IMR-90 (cell line): ENCODE measurements at regions not wholly inside any gene's neighbourhood (a gene's known extent, or its start where the extent isn't known, plus 50 kb on each side); places are given as distances from the start of the nearest gene placed in this dataset.

Experiments used
- ATAC-seq: fragments of 200-7000 bp; cut with Tn5 transposase; 2 replicates; pipeline ENCODE4 v1.9.1; 2020; ENCODE audit warnings: low read depth, mild to moderate bottlenecking, moderate library complexity
- BruUV-seq: library from RNA; stranded (reverse); fragments of 400-500 nt; replicated peaks from 2 replicates; lab custom pipeline; 2021; lab: Mats Ljungman, UMichigan
- CTCF ChIA-PET: fragments of 300-600 bp; formaldehyde crosslinking; extraction: SDS; loops from one replicate; lab custom pipeline; 2021; ENCODE audit warnings: antibody characterized with exemption; lab: Yijun Ruan, JAX
- POLR2A ChIA-PET: fragments of 300-600 bp; sonication (Branson Sonifier 250); formaldehyde crosslinking; loops from one replicate; lab custom pipeline; 2022; ENCODE audit warnings: antibody characterized with exemption; ENCODE audit not compliant: unreplicated experiment; lab: Charles Lee
- DNase-seq: peaks from one replicate; pipeline ENCODE4 v3.0.0; 2013
- H2AFZ ChIP-seq: replicated peaks from 2 replicates; pipeline ENCODE3; 2013; ENCODE audit warnings: low read length, mild to moderate bottlenecking; ENCODE audit not compliant: poor library complexity
- H2AK5ac ChIP-seq: 2 replicates; pipeline ENCODE4 v1.6.1; 2013; ENCODE audit warnings: low read depth, low read length, inconsistent platforms
- H2AK9ac ChIP-seq: replicated peaks from 2 replicates; pipeline ENCODE3; 2013; ENCODE audit warnings: mild to moderate bottlenecking, low read depth, low read length, moderate library complexity; ENCODE audit not compliant: poor library complexity
- H2BK120ac ChIP-seq: 2 replicates; pipeline ENCODE4 v1.6.1; 2013; ENCODE audit warnings: low read depth, low read length, inconsistent platforms
- H2BK15ac ChIP-seq: 3 replicates; pipeline ENCODE4 v1.6.1; 2013; ENCODE audit warnings: low read depth, low read length, inconsistent platforms
- H2BK20ac ChIP-seq: 2 replicates; pipeline ENCODE4 v1.6.1; 2013; ENCODE audit warnings: low read depth, mild to moderate bottlenecking, inconsistent platforms, low read length, moderate library complexity
- H2BK5ac ChIP-seq: 2 replicates; pipeline ENCODE4 v1.6.1; 2013; ENCODE audit warnings: mild to moderate bottlenecking, low read depth, low read length, inconsistent platforms; ENCODE audit not compliant: poor library complexity, severe bottlenecking
- H3K14ac ChIP-seq: replicated peaks from 2 replicates; pipeline ENCODE4 v1.6.1; 2013; ENCODE audit warnings: low read depth, low read length, inconsistent platforms
- H3K18ac ChIP-seq: 2 replicates; pipeline ENCODE4 v1.6.1; 2013; ENCODE audit warnings: low read depth, low read length, control low read depth
- H3K23ac ChIP-seq: 2 replicates; pipeline ENCODE4 v1.6.1; 2013; ENCODE audit warnings: low read depth, low read length, inconsistent platforms
- H3K27ac ChIP-seq: 2 replicates; pipeline ENCODE4 v1.5.1; 2013; ENCODE audit warnings: mild to moderate bottlenecking, control low read depth, low read length; ENCODE audit not compliant: insufficient read depth
- H3K27me3 ChIP-seq: 2 replicates; pipeline ENCODE4 v1.6.1; 2013; ENCODE audit warnings: low read length; ENCODE audit not compliant: control insufficient read depth, insufficient read depth
- H3K36me3 ChIP-seq: 2 replicates; pipeline ENCODE4 v1.6.1; 2013; ENCODE audit warnings: low read length, mixed read lengths; ENCODE audit not compliant: control insufficient read depth, insufficient read depth
- H3K4ac ChIP-seq: 2 replicates; pipeline ENCODE4 v1.6.1; 2013; ENCODE audit warnings: low read depth, low read length, inconsistent platforms
- H3K4me1 ChIP-seq: 2 replicates; pipeline ENCODE4 v1.6.1; 2013; ENCODE audit warnings: low read length, mixed read lengths; ENCODE audit not compliant: control insufficient read depth, insufficient read depth
- H3K4me2 ChIP-seq: 2 replicates; pipeline ENCODE4 v1.6.1; 2013; ENCODE audit warnings: low read depth, mild to moderate bottlenecking, control low read depth, low read length, moderate library complexity
- H3K4me3 ChIP-seq: 2 replicates; pipeline ENCODE4 v1.5.1; 2013; ENCODE audit warnings: low read depth, mild to moderate bottlenecking, control low read depth, low read length, moderate library complexity; ENCODE audit not compliant: insufficient read depth
- H3K56ac ChIP-seq: 2 replicates; pipeline ENCODE4 v1.6.1; 2013; ENCODE audit warnings: low read length, inconsistent platforms; ENCODE audit not compliant: insufficient read depth; ENCODE audit errors: extremely low read depth
- H3K79me1 ChIP-seq, 2 experiments: 2 replicates each; pipeline ENCODE4 v1.6.1; 2013; ENCODE audit warnings: low read length in 2 of 2, inconsistent platforms in 1 of 2, low read depth in 1 of 2
- H3K9ac ChIP-seq: 2 replicates; pipeline ENCODE4 v1.6.1; 2013; ENCODE audit warnings: low read depth, low read length, control low read depth
- H3K9me1 ChIP-seq: 2 replicates; pipeline ENCODE4 v1.6.1; 2013; ENCODE audit warnings: low read length, inconsistent platforms; ENCODE audit not compliant: insufficient read depth
- H3K9me3 ChIP-seq: 2 replicates; pipeline ENCODE4 v1.6.1; 2013; ENCODE audit warnings: low read length; ENCODE audit not compliant: control insufficient read depth, insufficient read depth
- H4K20me1 ChIP-seq: 2 replicates; pipeline ENCODE4 v1.6.1; 2013; ENCODE audit warnings: low read length, inconsistent platforms; ENCODE audit not compliant: insufficient read depth
- H4K5ac ChIP-seq: 2 replicates; pipeline ENCODE4 v1.6.1; 2013; ENCODE audit warnings: mild to moderate bottlenecking, low read depth, low read length, control low read depth
- H4K8ac ChIP-seq, 2 experiments: 2 replicates each; pipeline ENCODE4 v1.6.1; 2013; ENCODE audit warnings: low read depth in 2 of 2, low read length in 2 of 2, control low read depth in 1 of 2, inconsistent platforms in 1 of 2
- H4K91ac ChIP-seq: 2 replicates; pipeline ENCODE4 v1.6.1; 2013; ENCODE audit warnings: low read depth, low read length, inconsistent platforms; ENCODE audit not compliant: insufficient read depth
- BHLHE40 ChIP-seq: fragments of 150-350 bp; IDR thresholded peaks from 2 replicates; pipeline ENCODE4 v1.6.1; 2016; ENCODE audit warnings: mild to moderate bottlenecking, low read depth, low read length
- CEBPB ChIP-seq: IDR thresholded peaks from 2 replicates; pipeline ENCODE4 v1.6.1; 2012; ENCODE audit warnings: low read depth, low read length, improper control_type of control experiment
- CHD1 ChIP-seq: IDR thresholded peaks from 2 replicates; pipeline ENCODE4 v1.6.1; 2012; ENCODE audit warnings: low read depth, low read length, improper control_type of control experiment
- FOS ChIP-seq: fragments of 150-350 bp; IDR thresholded peaks from 2 replicates; pipeline ENCODE4 v1.6.1; 2016; ENCODE audit warnings: low read depth, low read length
- MAFK ChIP-seq: IDR thresholded peaks from 2 replicates; pipeline ENCODE4 v1.6.1; 2012; ENCODE audit warnings: low read depth, low read length, improper control_type of control experiment
- MAZ ChIP-seq: IDR thresholded peaks from 2 replicates; pipeline ENCODE4 v1.6.1; 2012; ENCODE audit warnings: low read depth, mild to moderate bottlenecking, low read length, improper control_type of control experiment, moderate library complexity, borderline replicate concordance
- MXI1 ChIP-seq: IDR thresholded peaks from 2 replicates; pipeline ENCODE4 v1.6.1; 2012; ENCODE audit warnings: low read depth, mild to moderate bottlenecking, low read length, moderate library complexity, borderline replicate concordance
- NFE2L2 ChIP-seq: fragments of 150-350 bp; IDR thresholded peaks from 2 replicates; pipeline ENCODE4 v1.6.1; 2016; ENCODE audit warnings: low read depth, mild to moderate bottlenecking, low read length
- POLR2A ChIP-seq: IDR thresholded peaks from 2 replicates; pipeline ENCODE4 v1.6.1; 2012; ENCODE audit warnings: mild to moderate bottlenecking, low read depth, low read length
- RAD21 ChIP-seq: IDR thresholded peaks from 2 replicates; pipeline ENCODE4 v1.6.1; 2012; ENCODE audit warnings: low read length, improper control_type of control experiment
- RCOR1 ChIP-seq: IDR thresholded peaks from 2 replicates; pipeline ENCODE4 v1.6.1; 2012; ENCODE audit warnings: mild to moderate bottlenecking, low read length, improper control_type of control experiment; ENCODE audit not compliant: insufficient replicate concordance
- RFX5 ChIP-seq: IDR thresholded peaks from 2 replicates; pipeline ENCODE4 v1.8.0; 2012; ENCODE audit warnings: low read depth, mild to moderate bottlenecking, low read length, moderate library complexity
- SMC3 ChIP-seq: fragments of 150-350 bp; IDR thresholded peaks from 2 replicates; pipeline ENCODE4 v1.6.1; 2016; ENCODE audit warnings: low read depth, mild to moderate bottlenecking, antibody characterized with exemption, low read length, moderate library complexity
- WGBS, 2 experiments: methylation state at CpG; one replicate each; pipeline versions ENCODE4 v1.1.5 to v1.1.7; 2013; ENCODE audit warnings: missing lambda C conversion rate in 2 of 2; ENCODE audit not compliant: insufficient read length in 1 of 2; ENCODE audit errors: extremely low coverage in 2 of 2; 5-methylcytosine and 5-hydroxymethylcytosine counted together
- dilution Hi-C: fragments of 300-500 bp; cut with HindIII; formaldehyde crosslinking; loops from one replicate; pipeline ENCODE4 v1.14.3; 2018; ENCODE audit warnings: low sequenced_read_pairs; ENCODE audit not compliant: unreplicated experiment
- in situ Hi-C: fragments of 300-500 bp; cut with MboI; formaldehyde crosslinking; loops from 3 replicates; pipeline ENCODE4 v1.14.3; 2019; ENCODE audit warnings: low sequenced_read_pairs, inconsistent platforms, mixed read lengths
- intact Hi-C: fragments of 100-400 bp; cut with micrococcal nuclease; formaldehyde crosslinking; loops from 2 replicates; pipeline ENCODE4 v1.10.0; 2022
- TF ChIP-seq, protein P1 (sequence below): conservative IDR thresholded peaks from 2 replicates; pipeline ENCODE4 v1.5.1; 2012; ENCODE audit warnings: mild to moderate bottlenecking, low read depth, low read length, improper control_type of control experiment
- TF ChIP-seq, protein P2 (sequence below): fragments of 150-350 bp; IDR thresholded peaks from 2 replicates; pipeline ENCODE4 v1.6.1; 2016; ENCODE audit warnings: low read depth, mild to moderate bottlenecking, low read length, moderate library complexity, borderline replicate concordance

DNA sequence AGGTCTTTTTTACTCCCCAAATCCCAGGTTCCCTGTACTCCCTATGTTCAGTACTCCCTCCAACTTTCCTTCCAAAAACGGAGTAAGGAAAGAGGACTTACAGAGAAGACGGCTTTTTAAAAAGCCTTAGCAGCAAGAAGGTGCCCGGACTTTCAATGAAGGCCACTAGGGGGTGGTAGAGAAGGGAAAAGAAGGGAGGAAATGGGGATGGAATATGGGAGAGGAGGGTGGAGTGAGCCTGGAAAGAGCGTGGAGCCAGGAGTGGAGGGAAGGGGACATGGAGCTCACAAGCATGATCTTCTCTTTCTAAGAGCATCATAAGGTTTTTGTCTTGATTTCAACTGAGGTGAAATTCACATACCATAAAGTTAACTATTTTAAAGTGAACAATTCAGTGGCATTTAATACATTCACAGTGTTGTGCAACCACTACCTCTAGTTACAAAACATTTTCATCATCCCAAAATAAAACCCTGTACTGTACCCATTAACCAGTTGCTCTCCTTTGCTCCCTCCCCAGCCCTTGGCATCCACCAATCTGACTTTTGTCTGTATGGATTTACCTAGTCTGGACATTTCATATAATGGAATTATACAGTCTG is 129.9 kb downstream of the ZNF281 start:
- no CpG with 5 or more reads among the region's 4 CpGs for WGBS, 2 experiments
- Histone ChIP-seq H2BK5ac (no peak overlapping the region), H3K4ac (peak overlapping the region; percentile 64; the same call in 1 of the 2 replicates), H3K23ac (no peak overlapping the region), H2BK20ac (0 out of 2 replicates have a peak overlapping the region, but pooled peaks have one; percentile 58), H2AK5ac (no peak overlapping the region), H3K79me1 (no peaks in the 10 kb centered on the region), H3K4me2 (no peak overlapping the region), H4K8ac (peak overlapping the region in 1 of 2 experiments; percentile 82; a peak in 2 of 4 replicates), H2AK9ac (no peak overlapping the region), H3K9me1 (no peaks in the 10 kb centered on the region), H3K27me3 (no peaks in the 10 kb centered on the region), H3K56ac (no peak overlapping the region), H3K4me1 (peaks cover 3% of the 10 kb centered on the region), H4K91ac (no peak overlapping the region; the same call in 1 of the 2 replicates), H3K4me3 (no peak overlapping the region), H2BK15ac (peak overlapping the region; percentile 55; the same call in 1 of the 3 replicates), H2AFZ (no peak overlapping the region), H4K5ac (no peak overlapping the region), H2BK120ac (peak overlapping the region; percentile 53; the same call in 1 of the 2 replicates), H3K9me3 (no peaks in the 10 kb centered on the region), H3K9ac (no peak overlapping the region), H3K27ac (no peak overlapping the region), H4K20me1 (no peaks in the 10 kb centered on the region), H3K14ac (no peak overlapping the region), H3K36me3 (no peaks in the 10 kb centered on the region), H3K18ac (no peak overlapping the region)
- POLR2A ChIA-PET, result no interaction called here
- ATAC-seq (peak; percentile 88), DNase-seq (peak; percentile 60)
- in situ Hi-C loops, result loop anchor here (5.0 to 10.0 kb wide), 2 partner anchors 212 to 595 kb away; no protein-coding TSS in a partner anchor
- dilution Hi-C loops, result no loop called here
- BruUV-seq, result no TSS peak
- CTCF ChIA-PET, result interaction anchor here (0.6 to 1.4 kb wide), 6 partner anchors 38 to 1529 kb away, joined by 3 to 5 read pairs (median 4); no protein-coding TSS in a partner anchor
- intact Hi-C loops, result loop anchor here (1.0 to 10.0 kb wide), 3 partner anchors 145 to 595 kb away; no protein-coding TSS in a partner anchor
- TF ChIP-seq RAD21, result peak; percentile 80
- TF ChIP-seq CEBPB, result peak; percentile 80
- TF ChIP-seq RCOR1, result no peak
- TF ChIP-seq, protein P1, sequence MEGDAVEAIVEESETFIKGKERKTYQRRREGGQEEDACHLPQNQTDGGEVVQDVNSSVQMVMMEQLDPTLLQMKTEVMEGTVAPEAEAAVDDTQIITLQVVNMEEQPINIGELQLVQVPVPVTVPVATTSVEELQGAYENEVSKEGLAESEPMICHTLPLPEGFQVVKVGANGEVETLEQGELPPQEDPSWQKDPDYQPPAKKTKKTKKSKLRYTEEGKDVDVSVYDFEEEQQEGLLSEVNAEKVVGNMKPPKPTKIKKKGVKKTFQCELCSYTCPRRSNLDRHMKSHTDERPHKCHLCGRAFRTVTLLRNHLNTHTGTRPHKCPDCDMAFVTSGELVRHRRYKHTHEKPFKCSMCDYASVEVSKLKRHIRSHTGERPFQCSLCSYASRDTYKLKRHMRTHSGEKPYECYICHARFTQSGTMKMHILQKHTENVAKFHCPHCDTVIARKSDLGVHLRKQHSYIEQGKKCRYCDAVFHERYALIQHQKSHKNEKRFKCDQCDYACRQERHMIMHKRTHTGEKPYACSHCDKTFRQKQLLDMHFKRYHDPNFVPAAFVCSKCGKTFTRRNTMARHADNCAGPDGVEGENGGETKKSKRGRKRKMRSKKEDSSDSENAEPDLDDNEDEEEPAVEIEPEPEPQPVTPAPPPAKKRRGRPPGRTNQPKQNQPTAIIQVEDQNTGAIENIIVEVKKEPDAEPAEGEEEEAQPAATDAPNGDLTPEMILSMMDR, result peak; percentile 73
- TF ChIP-seq RFX5, result no peak
- TF ChIP-seq MAFK, result no peak
- 0 out of 2 replicates have a peak, but pooled peaks have one; percentile 30 for TF ChIP-seq POLR2A
- no peak for TF ChIP-seq FOS
- TF ChIP-seq MAZ, result 0 out of 2 replicates have a peak, but pooled peaks have one; percentile 20
- no peak for TF ChIP-seq NFE2L2
- TF ChIP-seq, protein P2, sequence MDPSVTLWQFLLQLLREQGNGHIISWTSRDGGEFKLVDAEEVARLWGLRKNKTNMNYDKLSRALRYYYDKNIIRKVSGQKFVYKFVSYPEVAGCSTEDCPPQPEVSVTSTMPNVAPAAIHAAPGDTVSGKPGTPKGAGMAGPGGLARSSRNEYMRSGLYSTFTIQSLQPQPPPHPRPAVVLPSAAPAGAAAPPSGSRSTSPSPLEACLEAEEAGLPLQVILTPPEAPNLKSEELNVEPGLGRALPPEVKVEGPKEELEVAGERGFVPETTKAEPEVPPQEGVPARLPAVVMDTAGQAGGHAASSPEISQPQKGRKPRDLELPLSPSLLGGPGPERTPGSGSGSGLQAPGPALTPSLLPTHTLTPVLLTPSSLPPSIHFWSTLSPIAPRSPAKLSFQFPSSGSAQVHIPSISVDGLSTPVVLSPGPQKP, result no peak
- TF ChIP-seq CHD1, result no peak
- no peak for TF ChIP-seq MXI1
- TF ChIP-seq BHLHE40, result no peak
- peak; percentile 83 for TF ChIP-seq SMC3
